ENCODE measurements at regions not wholly inside any gene's neighbourhood (a gene's known extent, or its start where the extent isn't known, plus 50 kb on each side); places are given as distances from the start of the nearest gene placed in this dataset.
A peak's percentile ranks its signal among the peaks of the same experiment; 100 is the strongest.

GRCh38 chr13:53781941-53782340, 753.3 kb downstream of the OLFM4 start:
- TF ChIP-seq EZH2phosphoT487 (IDR thresholded peaks at IDR 0.05): no peak
- no peak for TF ChIP-seq EZH2 (IDR thresholded peaks at IDR 0.05)
- TF ChIP-seq CTCF (IDR thresholded peaks at IDR 0.05): no peak
- no peak overlapping the region for H3K4me3 Mint-ChIP-seq
- Histone ChIP-seq H2AFZ (replicated peaks) (peak overlapping the region; percentile 94), H3K27ac (no peak overlapping the region), H3K4me3 (peak overlapping the region; percentile 34), H3K36me3 (no peaks in the 10 kb centered on the region), H3K4me2 (peak overlapping the region; percentile 68), H3K27me3 (no peaks in the 10 kb centered on the region), H3K4me1 (no peaks in the 10 kb centered on the region), H3F3A (ENCODE audit: low read depth) (no peaks in the 10 kb centered on the region), H4K20me1 (ENCODE audit: low read depth) (no peaks in the 10 kb centered on the region), H3K9me3 (ENCODE audit: low read depth) (no peaks in the 10 kb centered on the region), H3K9ac (no peak overlapping the region), H3K79me2 (ENCODE audit: low read depth) (no peaks in the 10 kb centered on the region)
- H3K27ac Mint-ChIP-seq: no peak overlapping the region
- DNase-seq (ENCODE audit: low spot score): peak; percentile 46
- H3K4me1 Mint-ChIP-seq: peaks cover 19% of the 10 kb centered on the region
- no peaks in the 10 kb centered on the region for H3K9me3 Mint-ChIP-seq
- H3K36me3 Mint-ChIP-seq: no peaks in the 10 kb centered on the region
- H3K27me3 Mint-ChIP-seq (ENCODE audit: insufficient read depth, low read depth): peaks cover 2% of the 10 kb centered on the region

DNA sequence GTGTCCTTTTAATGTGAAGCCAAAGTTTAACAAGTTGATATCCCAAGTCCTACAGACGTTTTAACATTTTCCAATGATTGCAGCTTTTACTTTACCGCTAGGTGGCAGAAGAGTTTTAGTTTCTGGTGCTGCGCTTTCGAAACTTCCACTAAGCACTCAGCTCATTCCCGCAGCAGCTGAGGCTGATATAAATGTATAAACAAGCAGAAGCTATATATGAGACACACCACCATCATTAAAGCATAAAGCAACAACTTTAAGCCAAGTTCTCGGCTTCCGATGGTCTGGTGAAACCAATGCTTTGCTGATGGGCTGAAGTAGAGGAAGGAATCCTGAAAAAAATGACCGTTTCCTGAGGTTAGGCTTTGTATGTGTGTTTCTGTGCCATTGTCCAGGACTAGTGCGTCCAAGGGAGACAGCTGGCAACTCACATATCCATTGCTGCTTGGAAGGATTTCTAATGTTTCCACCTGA, 753.9 kb downstream of the OLFM4 start:
- H3K4me1 Mint-ChIP-seq: peaks cover 16% of the 10 kb centered on the region
- Histone ChIP-seq H3K9ac (no peak overlapping the region), H3K36me3 (no peaks in the 10 kb centered on the region), H3K27ac (no peak overlapping the region), H3K27me3 (no peaks in the 10 kb centered on the region), H3K4me1 (no peaks in the 10 kb centered on the region), H3K9me3 (ENCODE audit: low read depth) (no peaks in the 10 kb centered on the region), H3K4me3 (peak overlapping the region; percentile 34), H2AFZ (replicated peaks) (peak overlapping the region; percentile 94), H3K4me2 (peak overlapping the region; percentile 68), H3F3A (ENCODE audit: low read depth) (no peaks in the 10 kb centered on the region), H4K20me1 (ENCODE audit: low read depth) (no peaks in the 10 kb centered on the region), H3K79me2 (ENCODE audit: low read depth) (no peaks in the 10 kb centered on the region)
- TF ChIP-seq EZH2 (IDR thresholded peaks at IDR 0.05) (no peak), CTCF (IDR thresholded peaks at IDR 0.05) (peak; percentile 78)
- H3K27me3 Mint-ChIP-seq (ENCODE audit: insufficient read depth, low read depth): peaks cover 2% of the 10 kb centered on the region
- H3K36me3 Mint-ChIP-seq: no peaks in the 10 kb centered on the region
- H3K9me3 Mint-ChIP-seq: no peaks in the 10 kb centered on the region
- peak overlapping the region; percentile 44 for H3K4me3 Mint-ChIP-seq
- H3K27ac Mint-ChIP-seq: peak overlapping the region; percentile 88
- DNase-seq (ENCODE audit: low spot score): peak; percentile 78

GRCh38 chr13:53783471-53783870, 754.9 kb downstream of the OLFM4 start:
- Histone ChIP-seq H3K36me3 (no peaks in the 10 kb centered on the region), H3K4me2 (no peak overlapping the region), H3K27ac (no peak overlapping the region), H3K27me3 (no peaks in the 10 kb centered on the region), H3K4me1 (no peaks in the 10 kb centered on the region), H3F3A (ENCODE audit: low read depth) (no peaks in the 10 kb centered on the region), H3K79me2 (ENCODE audit: low read depth) (no peaks in the 10 kb centered on the region), H3K9ac (no peak overlapping the region), H3K9me3 (ENCODE audit: low read depth) (no peaks in the 10 kb centered on the region), H3K4me3 (no peak overlapping the region), H4K20me1 (ENCODE audit: low read depth) (no peaks in the 10 kb centered on the region), H2AFZ (replicated peaks) (no peak overlapping the region)
- Mint-ChIP-seq H3K27ac (peak overlapping the region; percentile 31), H3K36me3 (no peaks in the 10 kb centered on the region), H3K27me3 (ENCODE audit: insufficient read depth, low read depth) (peaks cover 2% of the 10 kb centered on the region), H3K4me1 (peaks cover 16% of the 10 kb centered on the region), H3K9me3 (no peaks in the 10 kb centered on the region), H3K4me3 (no peak overlapping the region)
- no peak for TF ChIP-seq CTCF (IDR thresholded peaks at IDR 0.05)
- TF ChIP-seq EZH2 (IDR thresholded peaks at IDR 0.05): no peak
- TF ChIP-seq EZH2phosphoT487 (IDR thresholded peaks at IDR 0.05): no peak
- DNase-seq (ENCODE audit: low spot score): no peak
